Osteocyte (in vitro differentiated cells): ENCODE measurements at regions not wholly inside any gene's neighbourhood (a gene's known extent, or its start where the extent isn't known, plus 50 kb on each side); places are given as distances from the start of the nearest gene placed in this dataset.

Source experiments
- DNase-seq: peaks from one replicate; pipeline ENCODE4 v3.0.0; 2021; ENCODE audit warnings: mixed read lengths; ENCODE audit not compliant: unreplicated experiment; ENCODE audit errors: extremely low spot score
- H3K27ac Mint-ChIP-seq: one replicate; pipeline ENCODE4 v1.8.0; 2021; ENCODE audit warnings: mild to moderate bottlenecking, mixed read lengths; ENCODE audit not compliant: unreplicated experiment
- H3K27me3 Mint-ChIP-seq: one replicate; pipeline ENCODE4 v1.8.0; 2021; ENCODE audit warnings: mixed read lengths; ENCODE audit not compliant: unreplicated experiment
- H3K36me3 Mint-ChIP-seq: one replicate; pipeline ENCODE4 v1.8.0; 2021; ENCODE audit warnings: mixed read lengths; ENCODE audit not compliant: unreplicated experiment
- H3K4me1 Mint-ChIP-seq: one replicate; pipeline ENCODE4 v1.8.0; 2021; ENCODE audit warnings: mixed read lengths; ENCODE audit not compliant: unreplicated experiment
- H3K4me3 Mint-ChIP-seq: one replicate; pipeline ENCODE4 v1.8.0; 2021; ENCODE audit warnings: mild to moderate bottlenecking, moderate library complexity, mixed read lengths; ENCODE audit not compliant: unreplicated experiment
- H3K9me3 Mint-ChIP-seq: one replicate; pipeline ENCODE4 v1.8.0; 2021; ENCODE audit warnings: mixed read lengths; ENCODE audit not compliant: unreplicated experiment
- CTCF ChIP-seq: fragments of 200-600 bp; sonication (generic); IDR thresholded peaks from 2 replicates; pipeline ENCODE4 v1.5.0; 2021; ENCODE audit warnings: antibody characterized with exemption, mild to moderate bottlenecking, moderate library complexity

GRCh38 chr5:60402161-60402785, 297.7 kb downstream of the DEPDC1B start:
- no peak overlapping the region for H3K4me3 Mint-ChIP-seq
- no peak for DNase-seq
- peaks cover 1% of the 10 kb centered on the region for H3K4me1 Mint-ChIP-seq
- H3K36me3 Mint-ChIP-seq = no peaks in the 10 kb centered on the region
- no peaks in the 10 kb centered on the region for H3K9me3 Mint-ChIP-seq
- no peak overlapping the region for H3K27ac Mint-ChIP-seq
- TF ChIP-seq CTCF = no peak
- no peaks in the 10 kb centered on the region for H3K27me3 Mint-ChIP-seq

- Mint-ChIP-seq H3K4me3 (no peak overlapping the region), H3K4me1 (no peaks in the 10 kb centered on the region), H3K27ac (no peak overlapping the region), H3K27me3 (no peaks in the 10 kb centered on the region), H3K9me3 (no peaks in the 10 kb centered on the region), H3K36me3 (no peaks in the 10 kb centered on the region)
- TF ChIP-seq CTCF = no peak
- no peak for DNase-seq
Measured at GRCh38 chr5:60401526-60401925, 298.4 kb downstream of the DEPDC1B start.

- Mint-ChIP-seq H3K4me3 (no peak overlapping the region), H3K27ac (no peak overlapping the region), H3K27me3 (peaks cover 6% of the 10 kb centered on the region), H3K36me3 (no peaks in the 10 kb centered on the region), H3K9me3 (no peaks in the 10 kb centered on the region), H3K4me1 (no peaks in the 10 kb centered on the region)
- no peak for DNase-seq
- no peak for TF ChIP-seq CTCF
Measured at GRCh38 chr5:60399507-60399906, 300.5 kb downstream of the DEPDC1B start.

GRCh38 chr5:60395712-60396329, 304.1 kb downstream of the DEPDC1B start:
- DNase-seq = no peak
- Mint-ChIP-seq H3K36me3 (no peaks in the 10 kb centered on the region), H3K4me3 (no peak overlapping the region), H3K27me3 (peaks cover 6% of the 10 kb centered on the region), H3K27ac (no peak overlapping the region), H3K4me1 (no peaks in the 10 kb centered on the region), H3K9me3 (no peaks in the 10 kb centered on the region)
- TF ChIP-seq CTCF = no peak

- Mint-ChIP-seq H3K4me1 (peaks cover 7% of the 10 kb centered on the region), H3K9me3 (no peaks in the 10 kb centered on the region), H3K4me3 (no peak overlapping the region), H3K36me3 (no peaks in the 10 kb centered on the region), H3K27ac (no peak overlapping the region), H3K27me3 (peaks cover 8% of the 10 kb centered on the region)
- no peak for DNase-seq
- no peak for TF ChIP-seq CTCF
Measured at GRCh38 chr5:60387051-60387440, 312.9 kb downstream of the DEPDC1B start.
